GM20000 (cell line): ENCODE measurements at regions not wholly inside any gene's neighbourhood (a gene's known extent, or its start where the extent isn't known, plus 50 kb on each side); places are given as distances from the start of the nearest gene placed in this dataset.

Source experiments
- DNase-seq: peaks from one replicate; pipeline ENCODE4 v3.0.0; 2012; ENCODE audit warnings: low spot score
- TF ChIP-seq, protein P1 (sequence below): IDR thresholded peaks from 2 replicates; pipeline ENCODE4 v1.5.1; 2012; ENCODE audit warnings: mild to moderate bottlenecking, control low read depth; ENCODE audit errors: extremely low read depth, missing control alignments

DNA sequence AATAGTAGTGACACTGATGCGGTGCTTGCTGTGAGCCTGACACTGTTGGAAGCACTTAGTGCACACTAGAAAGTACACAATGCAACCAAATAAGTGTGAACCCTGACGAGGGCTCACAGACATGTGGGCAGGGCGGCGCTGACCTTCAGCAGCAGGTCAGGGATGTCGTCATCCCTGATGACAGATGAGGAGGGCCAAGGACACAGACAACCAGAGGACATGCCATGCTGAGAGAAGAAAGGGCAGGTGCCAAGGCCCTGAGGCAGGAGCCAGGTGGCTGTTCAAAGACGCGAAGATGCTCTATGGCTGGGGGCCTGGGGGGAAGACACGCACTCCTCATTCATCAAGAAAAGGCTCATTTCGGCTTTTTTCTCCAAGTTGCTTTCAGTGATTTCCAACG is 176.4 kb upstream of the CST7 start:
- TF ChIP-seq, protein P1, sequence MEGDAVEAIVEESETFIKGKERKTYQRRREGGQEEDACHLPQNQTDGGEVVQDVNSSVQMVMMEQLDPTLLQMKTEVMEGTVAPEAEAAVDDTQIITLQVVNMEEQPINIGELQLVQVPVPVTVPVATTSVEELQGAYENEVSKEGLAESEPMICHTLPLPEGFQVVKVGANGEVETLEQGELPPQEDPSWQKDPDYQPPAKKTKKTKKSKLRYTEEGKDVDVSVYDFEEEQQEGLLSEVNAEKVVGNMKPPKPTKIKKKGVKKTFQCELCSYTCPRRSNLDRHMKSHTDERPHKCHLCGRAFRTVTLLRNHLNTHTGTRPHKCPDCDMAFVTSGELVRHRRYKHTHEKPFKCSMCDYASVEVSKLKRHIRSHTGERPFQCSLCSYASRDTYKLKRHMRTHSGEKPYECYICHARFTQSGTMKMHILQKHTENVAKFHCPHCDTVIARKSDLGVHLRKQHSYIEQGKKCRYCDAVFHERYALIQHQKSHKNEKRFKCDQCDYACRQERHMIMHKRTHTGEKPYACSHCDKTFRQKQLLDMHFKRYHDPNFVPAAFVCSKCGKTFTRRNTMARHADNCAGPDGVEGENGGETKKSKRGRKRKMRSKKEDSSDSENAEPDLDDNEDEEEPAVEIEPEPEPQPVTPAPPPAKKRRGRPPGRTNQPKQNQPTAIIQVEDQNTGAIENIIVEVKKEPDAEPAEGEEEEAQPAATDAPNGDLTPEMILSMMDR, result no peak
- no peak for DNase-seq

DNA sequence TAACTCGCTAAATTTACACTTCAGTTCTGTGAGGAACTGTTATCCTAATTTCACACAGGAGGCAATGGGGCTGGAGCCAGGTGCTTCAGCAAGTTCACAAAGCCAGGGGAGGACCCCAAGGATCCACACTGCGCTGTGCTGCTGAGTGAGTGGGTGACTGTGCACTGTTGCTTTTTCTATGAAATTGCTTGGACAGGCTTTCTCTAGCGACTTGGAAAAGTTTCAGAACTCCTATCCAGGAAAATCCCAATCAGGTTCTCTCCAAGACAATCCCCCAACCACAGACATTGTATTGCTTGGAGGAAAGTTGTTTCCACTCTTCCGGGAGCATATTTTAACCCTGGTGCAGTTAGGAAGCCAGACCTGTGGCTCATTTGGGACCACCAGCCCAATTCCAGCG is 175.9 kb upstream of the CST7 start:
- TF ChIP-seq, protein P1, result no peak
- no peak for DNase-seq

DNA sequence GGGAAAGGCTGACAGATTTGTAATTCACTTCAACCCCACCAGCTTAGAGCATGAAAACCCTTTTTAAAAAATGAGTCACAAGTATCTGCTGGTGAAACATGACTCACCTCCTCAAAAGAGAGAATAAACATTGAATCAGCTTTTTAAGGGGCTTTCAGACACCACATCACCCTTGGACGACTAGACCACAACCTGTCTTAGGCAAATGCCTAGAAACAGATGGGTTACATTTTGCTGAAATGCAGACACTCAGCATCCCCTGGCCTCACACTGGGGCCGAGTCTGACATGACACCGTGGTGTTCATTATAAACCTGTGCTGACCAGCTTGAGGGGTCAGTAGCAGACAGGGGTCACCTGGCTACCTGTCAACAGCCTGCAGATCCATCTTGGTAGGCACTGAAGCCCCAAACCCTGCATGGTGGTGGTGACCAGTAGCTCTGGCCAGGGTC is 175.3 kb upstream of the CST7 start:
- DNase-seq, result no peak
- TF ChIP-seq, protein P1, result no peak

DNA sequence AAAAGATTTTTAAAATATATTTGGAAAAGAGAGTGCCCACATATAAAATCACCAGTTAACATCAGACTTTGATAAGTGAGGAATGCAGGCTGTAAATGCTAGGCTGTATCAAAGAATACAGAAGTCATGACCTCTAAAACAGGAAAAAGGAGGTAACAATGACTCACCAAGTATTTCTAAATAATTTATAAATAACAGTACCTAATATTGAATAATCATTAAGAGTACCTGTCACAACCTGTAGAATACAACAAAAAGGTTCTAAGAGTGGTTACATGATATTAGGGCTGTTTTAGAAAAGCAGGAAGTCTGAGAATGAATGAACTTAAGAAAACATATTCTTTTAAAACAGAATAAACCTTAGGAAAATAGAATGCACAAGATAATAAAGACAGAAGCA is 173.1 kb upstream of the CST7 start:
- TF ChIP-seq, protein P1, result no peak
- no peak for DNase-seq

DNA sequence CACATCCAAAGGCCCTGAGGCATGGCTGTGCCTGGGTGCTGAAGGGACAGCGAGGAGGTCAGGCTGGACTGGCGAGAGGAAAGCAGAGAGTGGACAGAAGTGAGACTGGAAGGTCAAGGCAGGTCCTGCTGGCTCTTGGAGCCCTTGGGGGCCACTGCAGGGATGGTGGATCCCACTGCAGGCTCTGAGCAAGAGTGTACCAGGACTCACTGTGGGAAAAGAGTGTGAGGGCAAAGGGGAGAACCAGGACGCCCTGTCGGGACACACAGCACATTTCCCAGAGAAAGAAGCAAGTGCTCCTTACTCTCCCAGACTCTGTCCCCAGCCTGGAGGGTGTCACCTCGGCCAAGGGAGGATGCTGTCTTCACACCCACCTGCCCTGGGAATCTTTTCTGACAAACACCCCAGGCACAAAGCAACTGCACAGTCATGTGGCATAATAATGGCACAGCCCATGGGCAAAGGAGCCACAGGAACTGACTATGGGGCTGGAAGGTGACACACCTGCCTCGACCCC is 172.3 kb upstream of the CST7 start:
- TF ChIP-seq, protein P1, result no peak
- DNase-seq, result no peak

DNA sequence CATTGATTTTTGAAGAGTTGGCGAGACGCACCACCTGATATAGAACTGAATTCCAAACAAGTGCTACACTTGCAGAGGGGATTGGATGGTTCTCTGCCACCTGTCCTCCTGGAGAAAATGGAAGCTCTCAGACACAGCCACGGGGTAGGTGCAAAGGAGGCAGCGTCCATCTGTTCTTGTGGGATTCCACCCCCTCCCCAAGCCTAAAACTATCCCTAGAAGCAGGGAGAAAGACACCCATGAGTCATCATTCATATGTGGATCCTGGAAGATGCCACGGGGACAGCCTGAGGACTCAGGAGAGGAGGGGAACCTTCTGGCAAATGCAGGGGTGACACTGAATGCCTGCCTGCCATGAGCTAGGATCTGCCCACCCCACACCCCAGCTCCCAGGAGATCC is 171.3 kb upstream of the CST7 start:
- DNase-seq, result no peak
- TF ChIP-seq, protein P1, result no peak

DNA sequence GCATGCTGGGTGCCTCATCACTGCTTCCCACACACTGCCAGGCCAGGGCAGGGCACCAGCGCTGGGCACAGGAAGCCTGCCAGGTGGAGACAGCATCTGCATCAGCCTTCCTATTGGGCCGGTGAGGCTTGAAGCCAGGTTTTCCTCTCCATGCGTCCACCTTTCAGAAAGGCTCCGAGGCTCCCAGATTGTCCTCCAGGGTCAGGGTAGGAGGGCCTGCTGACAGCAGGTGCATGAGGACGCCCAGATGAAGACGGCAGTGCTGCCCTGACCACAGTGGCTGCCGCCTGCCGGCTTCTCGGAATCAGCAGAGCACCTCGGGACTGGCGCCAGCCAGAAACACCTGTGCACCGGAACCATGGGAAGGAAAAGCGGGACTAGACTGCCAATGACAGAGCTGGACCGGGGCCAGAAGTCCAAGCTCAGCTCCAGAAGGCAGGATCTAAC is 170.5 kb upstream of the CST7 start:
- TF ChIP-seq, protein P1, result no peak
- DNase-seq, result no peak
